Right renal pelvis (tissue), 4 donors: ENCODE measurements at regions not wholly inside any gene's neighbourhood (a gene's known extent, or its start where the extent isn't known, plus 50 kb on each side); places are given as distances from the start of the nearest gene placed in this dataset.

ENCODE experiments used
- DNase-seq, 4 donors: peaks; one replicate each; pipeline ENCODE4 v3.0.0-alpha.2; 2013; ENCODE audit warnings: low read depth in 4 of 4, low spot score in 3 of 4, missing footprints in 1 of 4

DNA sequence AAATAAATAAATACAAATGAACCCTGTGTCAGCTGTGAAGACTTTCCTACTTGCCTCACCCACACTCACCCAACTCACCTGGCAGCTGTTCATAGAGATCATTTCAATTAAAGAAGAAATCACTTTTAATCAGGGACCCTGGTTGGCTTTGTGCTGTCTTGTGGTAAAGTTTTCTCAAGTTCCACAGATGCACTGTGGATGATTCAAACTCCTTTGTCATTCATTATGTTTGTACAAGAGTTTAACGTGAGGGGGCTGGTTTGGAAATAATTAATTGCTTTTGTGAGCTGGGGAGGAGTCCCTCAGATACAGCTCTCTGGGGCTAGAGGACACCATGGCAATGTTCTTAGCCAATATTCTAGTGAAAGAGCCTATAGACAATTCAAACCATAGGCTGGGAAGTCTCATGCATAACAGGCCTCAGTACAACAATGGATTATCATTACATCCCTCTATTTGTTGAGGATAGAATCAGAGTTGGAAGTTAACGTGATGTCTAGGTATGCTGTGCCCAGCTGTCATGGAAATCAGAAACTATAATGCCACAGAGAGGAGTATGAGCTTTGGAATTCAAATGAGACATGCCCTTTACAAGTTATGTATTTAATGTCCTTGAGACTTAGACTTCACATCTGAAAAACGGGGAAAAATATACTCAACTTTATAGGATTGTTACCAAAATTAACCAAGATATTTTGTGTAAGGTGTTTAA, 698.5 kb downstream of the KCNA4 start:
- no peak for DNase-seq

DNA sequence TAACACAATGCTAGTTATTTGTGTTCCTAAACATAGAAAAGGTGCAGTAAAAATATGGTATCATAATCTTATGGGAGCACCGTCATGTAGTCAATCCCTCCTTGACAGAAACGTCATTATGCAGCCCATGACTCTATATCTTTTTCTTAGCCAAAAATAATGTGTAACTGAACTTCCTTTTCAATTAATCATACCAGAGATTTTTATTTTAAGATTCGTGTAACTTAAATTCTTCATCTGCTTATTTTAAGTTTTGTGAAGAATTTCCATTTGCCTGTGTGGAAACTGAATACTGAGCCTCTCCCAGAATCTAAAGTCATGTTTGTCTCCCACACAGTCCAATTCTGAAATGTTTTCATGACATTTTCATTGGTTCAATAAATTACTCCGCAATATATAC, 699.1 kb downstream of the KCNA4 start:
- DNase-seq: no peak

DNA sequence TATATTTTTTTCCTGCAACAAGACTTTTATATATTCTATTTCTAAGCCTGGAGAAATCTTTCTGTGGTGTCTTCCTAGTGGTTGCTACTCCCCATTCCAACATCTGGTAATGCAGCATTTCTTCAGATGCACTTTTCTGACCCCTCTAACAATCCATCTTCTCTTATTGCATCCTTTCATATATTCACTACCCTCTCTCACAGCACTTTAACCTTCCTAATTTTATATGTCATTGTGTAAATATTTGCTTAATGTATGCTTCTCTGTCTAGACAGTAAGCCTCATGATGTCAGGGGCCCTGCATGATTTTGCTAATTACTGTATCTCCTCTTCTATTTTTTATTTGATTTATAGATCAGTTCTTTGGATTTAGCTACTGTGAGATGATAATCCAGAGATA, 701.6 kb downstream of the KCNA4 start:
- DNase-seq: no peak

DNA sequence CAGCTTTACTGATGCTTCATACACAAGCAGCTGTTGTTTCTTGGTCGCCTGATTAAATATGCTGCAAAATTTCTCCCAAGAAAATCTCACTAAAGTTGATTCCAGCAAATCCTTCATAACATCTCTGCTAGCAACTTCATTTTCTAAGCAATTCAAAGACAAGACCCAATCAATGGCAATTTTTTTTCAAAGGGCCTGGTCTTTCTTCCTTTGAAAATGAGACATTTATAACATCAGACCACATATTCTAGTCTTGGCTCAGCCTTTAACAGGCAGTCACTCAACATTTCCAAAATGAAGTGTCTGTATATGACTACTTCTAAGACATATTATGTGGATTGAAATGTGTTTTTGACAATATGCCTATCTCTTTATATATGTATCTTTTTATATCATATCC, 702.6 kb downstream of the KCNA4 start:
- DNase-seq: no peak

DNA sequence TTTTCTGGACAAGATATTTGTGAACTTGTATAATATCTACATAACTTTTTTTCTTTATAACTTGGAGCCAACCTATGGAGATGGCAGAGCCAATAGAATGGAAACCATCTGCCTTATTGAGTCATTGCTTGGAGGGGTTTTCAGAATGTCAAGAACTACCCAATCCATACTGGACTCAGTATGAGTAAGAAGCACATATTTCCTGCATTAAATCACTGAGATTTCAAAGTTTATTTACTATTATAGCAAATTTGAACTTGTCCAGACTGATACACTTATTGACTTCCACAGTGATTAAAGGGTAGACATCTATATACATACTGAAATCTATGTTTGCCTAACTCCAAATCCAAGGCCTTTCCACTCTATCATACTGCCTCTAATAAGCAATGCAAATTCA, 704.0 kb downstream of the KCNA4 start:
- no peak for DNase-seq

DNA sequence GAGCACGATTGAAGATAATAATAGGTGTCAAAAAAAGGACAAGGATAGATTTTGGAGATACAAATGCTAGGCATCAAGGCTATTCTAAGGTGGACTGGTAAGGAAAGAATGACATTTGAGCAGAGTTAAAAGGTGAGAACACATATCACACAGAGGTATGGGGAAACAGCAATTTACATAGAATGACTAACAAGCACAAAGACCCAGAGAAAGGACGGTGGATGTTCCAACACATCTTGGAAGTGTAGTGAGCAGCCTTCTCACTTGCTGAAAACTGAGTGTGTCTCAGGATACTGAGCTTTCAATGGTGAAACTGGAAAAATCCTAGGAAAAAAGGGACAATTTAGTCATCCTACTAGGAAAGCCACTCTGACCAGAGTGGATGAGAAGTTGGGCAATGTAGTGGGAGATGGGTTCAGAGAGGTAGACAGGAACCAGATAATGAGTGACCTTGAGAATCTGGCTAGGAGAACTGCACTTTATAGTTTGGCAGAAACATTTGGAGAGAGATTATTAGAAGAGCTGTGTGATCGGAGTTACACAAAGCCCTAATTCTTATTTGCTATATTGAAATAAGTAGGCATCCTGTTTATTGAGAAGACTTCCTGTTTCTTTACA, 706.0 kb downstream of the KCNA4 start:
- DNase-seq: no peak

DNA sequence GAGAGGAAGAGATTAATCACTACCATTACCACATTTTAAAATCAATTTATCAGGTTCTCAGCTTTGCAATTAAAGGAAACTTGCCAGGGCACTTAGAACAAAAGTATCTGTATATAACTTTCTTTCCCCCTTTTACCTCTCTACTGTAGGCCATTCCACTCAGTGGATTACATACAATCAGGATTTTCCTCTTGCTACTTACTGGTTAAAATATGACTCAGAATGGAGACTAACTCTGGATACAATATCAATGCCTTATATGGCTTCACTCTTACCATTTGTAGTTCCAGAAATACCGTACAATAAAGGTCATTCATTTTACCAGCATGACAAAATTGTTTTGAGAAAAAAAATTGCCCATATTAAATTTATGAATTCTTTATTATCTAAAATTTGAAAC, 706.8 kb downstream of the KCNA4 start:
- no peak for DNase-seq

DNA sequence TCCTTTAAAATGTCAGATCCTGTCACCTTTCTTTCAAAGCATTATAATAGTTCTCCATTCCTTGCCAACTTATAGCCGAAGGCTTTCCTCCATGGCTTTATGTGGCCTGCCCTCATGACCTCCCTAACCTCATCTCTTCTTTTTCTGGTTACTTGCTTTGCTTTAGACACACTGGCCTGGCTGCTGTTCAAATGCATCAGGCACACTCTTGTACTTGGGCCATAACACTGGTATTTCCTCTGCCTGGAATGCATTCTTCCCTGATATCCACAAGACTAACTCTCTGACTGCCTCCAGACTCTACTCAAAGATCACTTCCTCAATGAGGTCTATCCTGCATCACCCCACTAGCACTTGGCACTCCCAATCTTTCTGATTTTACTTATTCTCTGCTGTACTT, 710.3 kb downstream of the KCNA4 start:
- no peak for DNase-seq

DNA sequence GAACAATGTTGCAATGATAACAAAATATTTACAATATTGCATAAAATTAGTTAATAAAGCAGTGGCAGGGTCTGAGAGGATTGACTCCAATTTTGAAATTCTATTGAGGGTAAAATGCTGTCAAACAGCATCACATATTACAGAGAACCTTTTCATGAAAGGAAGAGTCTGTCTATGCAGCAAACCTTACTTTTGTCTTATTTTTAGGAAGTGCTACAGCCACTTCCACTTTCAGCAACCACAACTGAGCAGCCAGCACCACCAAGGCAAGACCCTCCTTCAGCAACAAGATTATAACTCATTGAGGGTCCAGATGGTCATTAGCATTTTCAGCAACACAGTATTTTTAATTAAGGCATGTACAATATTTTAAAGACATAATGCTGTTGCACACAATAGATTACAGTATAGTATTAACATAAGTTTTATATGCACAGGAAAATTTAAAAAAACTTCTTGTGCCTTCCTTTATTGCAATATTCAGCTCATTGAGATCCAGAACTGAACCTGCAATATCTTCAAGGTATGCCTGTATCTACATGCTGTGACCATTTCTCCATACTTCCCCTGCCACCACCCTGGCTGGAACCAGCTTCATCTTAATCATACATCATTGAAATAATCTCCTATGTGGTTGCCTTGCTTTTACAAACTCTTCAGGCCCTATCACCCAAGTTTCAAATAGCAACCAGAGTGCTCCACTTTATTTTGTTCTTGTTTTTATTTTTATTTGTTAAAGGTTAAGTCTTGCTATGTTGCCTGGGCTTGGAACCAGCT, 711.2 kb downstream of the KCNA4 start:
- DNase-seq: no peak

DNA sequence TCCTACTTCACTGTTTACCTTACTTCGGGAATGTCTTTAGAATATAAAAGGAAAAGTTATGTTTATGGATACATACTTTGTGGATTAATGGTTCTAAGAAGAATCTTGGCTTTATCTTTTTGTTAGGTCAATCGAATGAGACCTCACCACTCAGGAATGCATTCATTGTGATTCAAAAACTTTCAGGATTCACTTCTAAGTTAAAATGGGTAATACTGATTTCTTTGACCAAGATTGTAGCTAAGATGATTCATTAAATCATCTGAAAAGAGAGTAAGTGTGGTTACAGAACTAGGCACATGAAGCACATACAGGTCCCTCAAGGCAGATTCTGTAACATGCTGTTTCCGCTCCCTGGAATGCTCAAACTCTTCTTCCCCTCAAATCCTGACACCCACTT, 716.4 kb downstream of the KCNA4 start:
- no peak for DNase-seq

DNA sequence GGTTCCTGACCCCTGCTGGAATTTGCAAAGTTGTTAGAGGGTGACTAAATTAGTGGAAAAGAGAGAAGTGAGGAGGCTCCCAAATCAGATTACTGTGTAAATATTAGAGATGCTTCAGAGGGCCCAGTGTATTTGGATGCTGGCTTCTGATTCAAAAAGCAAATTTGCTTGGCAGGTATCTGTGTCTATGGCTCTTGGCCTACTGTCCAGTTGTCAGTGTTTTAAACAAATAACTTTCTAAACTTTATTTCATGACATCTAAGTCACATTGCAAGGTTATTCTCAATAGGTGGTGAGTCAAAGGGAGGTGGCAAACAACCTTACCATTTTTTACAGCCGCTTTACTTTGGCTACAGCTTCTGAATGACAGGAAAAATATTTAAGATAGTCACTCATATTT, 720.1 kb downstream of the KCNA4 start:
- no peak for DNase-seq

DNA sequence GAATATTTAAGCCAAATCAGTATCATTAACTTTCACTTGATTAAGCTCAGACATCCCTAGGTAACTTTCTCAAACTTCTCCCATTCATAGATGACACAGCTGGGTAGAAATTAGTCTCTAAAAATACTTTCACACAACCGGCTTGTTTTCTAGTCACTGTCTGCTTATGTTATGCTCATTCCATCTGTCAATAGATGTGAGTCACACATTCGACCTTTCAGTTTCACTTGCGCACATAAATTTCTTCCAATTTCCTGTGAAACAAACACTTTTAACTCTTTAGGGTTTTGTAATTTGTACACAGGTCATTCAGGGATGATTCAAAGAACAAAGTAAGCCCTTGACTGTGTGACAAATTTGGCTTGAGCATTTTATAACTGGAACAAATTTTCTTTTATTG, 723.0 kb downstream of the KCNA4 start:
- DNase-seq: no peak

DNA sequence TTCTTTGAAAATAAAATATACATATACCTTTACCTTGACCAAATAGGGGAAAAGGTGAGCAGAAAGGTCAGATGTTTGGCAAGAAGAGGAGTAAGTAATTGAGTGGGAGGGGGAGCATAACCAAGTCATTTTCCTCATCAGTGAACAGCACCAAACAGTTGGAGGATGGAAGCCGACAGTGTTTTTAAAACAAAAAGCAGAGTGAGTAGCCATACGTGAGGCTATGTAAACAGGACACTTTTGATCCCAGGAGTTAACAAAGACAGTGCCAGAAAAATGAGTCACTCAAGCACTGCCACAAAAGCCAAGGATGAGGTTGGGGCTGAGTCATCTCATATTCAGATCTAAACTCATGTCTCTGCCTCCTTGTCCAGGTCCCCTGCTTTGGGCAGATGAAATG, 734.7 kb downstream of the KCNA4 start:
- DNase-seq: no peak

DNA sequence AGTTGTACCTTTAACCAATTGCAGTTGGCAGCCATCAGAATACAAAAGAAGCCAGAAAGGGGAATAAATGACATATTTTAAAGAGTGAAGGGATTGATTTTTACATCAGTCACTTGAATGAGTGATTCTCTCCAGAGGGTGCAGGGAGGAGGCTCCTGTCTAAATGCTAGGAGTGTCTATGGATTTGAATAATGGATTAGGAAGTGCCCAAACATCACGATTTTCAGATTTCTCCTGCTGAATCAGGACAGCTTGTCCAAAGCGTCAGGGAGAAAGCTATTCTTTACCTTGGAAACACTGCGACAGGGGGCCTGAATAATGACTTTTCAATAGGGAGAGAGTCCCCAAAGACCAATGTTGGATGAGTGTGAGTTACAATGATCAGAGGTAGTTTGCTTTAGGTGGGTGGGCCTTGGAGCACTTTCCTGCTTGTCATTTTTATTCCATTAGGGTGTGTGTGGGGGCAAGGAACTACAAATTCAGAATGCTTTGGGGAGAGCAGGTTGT, 735.5 kb downstream of the KCNA4 start:
- no peak for DNase-seq

DNA sequence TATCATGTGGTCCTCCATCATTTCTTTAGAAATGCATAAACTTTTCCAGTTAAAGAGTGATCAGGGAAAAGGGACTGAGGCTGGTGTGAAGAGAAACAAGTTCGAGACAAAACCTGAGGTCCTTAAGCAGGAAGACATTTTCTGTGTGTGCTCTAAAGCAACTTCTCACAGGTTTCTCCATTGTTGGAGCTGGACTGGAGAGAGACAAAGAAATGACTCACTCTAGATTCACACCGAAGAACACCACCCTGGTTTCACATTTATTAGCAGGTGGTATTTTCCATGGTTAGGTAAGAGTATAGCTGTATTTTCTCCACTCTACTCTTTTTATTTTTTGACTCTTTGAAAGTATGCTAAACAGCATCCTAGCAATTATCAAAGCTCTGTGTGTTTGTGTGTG, 736.4 kb downstream of the KCNA4 start:
- DNase-seq: no peak

DNA sequence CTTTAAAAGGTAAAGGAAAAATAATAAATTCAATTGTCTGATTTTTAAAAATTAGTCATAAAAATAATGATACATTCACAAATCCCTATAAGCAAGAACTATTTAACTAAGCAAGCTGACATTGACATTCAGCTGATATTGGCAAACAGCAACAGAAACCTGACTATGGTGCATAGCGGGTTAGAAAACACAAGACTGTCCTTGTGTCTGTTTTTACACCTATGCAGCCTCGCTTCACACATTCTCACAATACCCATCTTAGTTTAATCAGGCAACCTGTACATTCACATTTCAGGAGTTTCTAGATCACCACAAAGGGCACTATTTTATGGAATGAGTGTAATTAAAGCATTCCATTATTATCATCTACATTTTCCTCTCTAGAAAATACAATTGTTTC, 737.1 kb downstream of the KCNA4 start:
- no peak for DNase-seq

DNA sequence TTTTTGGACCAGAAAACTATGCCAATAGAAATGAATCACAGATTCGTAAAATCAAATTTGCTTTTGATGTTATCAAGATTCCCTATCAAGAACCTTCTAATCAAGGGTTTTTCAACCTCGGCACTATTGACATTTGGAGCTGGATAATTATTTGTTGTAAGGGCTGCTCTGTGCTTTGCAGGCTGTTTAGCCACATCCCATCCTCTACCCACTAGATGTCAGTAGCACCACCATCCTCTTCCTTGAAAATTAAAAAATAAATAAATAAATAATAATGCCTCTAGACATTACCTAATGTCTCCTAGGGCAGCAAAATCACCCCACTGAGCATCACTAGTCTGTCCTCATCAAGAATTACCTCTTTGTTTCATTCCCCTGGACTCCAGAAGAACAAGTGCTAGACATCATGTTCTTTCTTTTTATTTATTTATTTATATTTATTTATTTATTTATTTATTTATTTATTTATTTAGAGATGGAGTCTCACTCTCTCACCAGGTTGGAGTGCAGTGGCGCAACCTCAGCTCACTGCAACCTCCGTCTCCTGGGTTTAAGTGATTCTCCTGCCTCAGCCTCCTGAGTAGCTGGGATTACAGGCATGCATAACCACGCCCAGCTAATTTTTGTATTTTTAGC, 744.7 kb downstream of the KCNA4 start:
- DNase-seq: no peak

DNA sequence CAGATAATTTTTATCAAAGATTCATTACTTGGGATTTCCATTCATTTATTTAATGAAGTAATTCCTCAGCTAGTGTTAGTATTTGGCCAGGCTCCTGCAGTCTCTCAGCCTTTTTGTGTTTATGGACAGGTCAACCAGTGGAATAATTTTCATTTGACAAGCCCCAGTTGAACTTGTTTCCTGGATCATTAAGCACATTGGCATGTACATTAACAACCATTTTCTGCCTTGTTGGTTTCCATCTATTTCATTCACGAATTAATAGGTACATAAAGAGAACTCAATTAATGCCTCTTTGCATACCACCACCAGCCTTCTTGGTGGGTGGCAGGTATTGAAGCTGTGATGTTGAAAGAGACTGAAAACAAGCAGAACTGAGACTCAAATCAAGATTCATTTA, 745.2 kb downstream of the KCNA4 start:
- no peak for DNase-seq

DNA sequence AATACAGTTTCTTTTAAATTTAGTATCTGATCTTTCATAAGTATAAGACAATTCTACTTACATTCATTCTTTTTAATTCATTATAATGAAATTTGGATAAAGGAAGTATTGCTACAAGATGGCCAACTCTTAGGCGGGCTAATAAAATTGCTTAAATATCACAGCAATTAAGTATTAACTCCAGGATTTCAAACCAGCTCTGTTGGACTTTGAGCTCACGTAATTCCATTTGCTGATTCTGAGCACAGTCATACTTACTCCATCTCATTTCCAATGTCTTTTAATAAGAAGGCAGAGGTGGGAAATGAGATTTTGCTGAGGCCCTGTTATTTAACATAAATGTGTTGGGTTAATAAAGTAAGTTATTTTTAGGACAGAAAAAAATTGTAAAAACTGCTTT, 748.1 kb downstream of the KCNA4 start:
- DNase-seq: no peak

DNA sequence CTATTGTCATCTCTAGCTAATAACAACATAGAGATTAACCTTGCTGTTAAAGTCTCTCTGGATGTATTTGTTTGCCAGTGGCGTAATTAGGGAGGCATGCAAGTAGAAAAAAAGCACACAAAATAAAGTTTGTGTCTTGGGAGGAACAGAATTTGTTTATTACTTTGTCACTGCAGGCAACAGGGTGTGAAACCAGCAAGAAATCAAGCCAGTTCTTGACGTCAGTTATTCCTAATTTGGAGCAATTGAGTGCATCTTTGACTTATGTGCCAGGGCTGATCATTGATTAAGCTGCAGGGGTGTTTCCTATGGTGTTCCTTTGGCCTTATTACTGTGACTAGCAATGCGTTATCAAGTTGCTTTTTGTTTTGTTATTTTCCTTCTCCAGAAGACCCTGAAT, 751.0 kb downstream of the KCNA4 start:
- no peak for DNase-seq

DNA sequence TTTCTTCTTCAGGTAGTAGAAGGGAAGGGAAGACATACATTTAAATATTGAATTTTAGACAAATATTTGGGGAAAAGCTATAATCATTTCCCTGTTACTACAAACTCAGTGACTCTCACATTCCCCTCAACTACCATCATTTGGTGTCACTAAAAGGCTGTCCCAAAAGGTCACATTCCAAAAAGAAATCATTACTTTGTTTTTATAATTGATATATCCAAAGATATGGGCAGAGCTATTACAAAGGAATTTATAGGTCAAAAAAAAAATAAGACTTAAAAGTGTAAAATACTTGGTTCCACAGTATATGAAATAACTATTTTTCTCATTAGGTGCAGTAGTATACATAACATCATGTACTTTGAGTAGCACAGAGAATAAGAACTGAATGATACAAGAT, 751.4 kb downstream of the KCNA4 start:
- no peak for DNase-seq
